SKM-1 treated with dmso at 0.1 percent for 144 hours (cell line): ENCODE measurements at regions not wholly inside any gene's neighbourhood (a gene's known extent, or its start where the extent isn't known, plus 50 kb on each side); places are given as distances from the start of the nearest gene placed in this dataset.
"Not testable (repeated sequence)": the region's sequence is repeated elsewhere in the genome, so short reads cannot be mapped to it uniquely, and the experiment has no call there.

ENCODE experiments used
- DNase-seq: peaks from one replicate; lab custom pipeline; 2025; ENCODE audit not compliant: unreplicated experiment; lab: John Stamatoyannopoulos, UW

GRCh38 chr4:34419871-34420270, 1824.4 kb downstream of the ARAP2 start:
- no peak for DNase-seq

GRCh38 chr4:34422472-34423175, 1821.7 kb downstream of the ARAP2 start:
- no peak for DNase-seq

GRCh38 chr4:34432706-34433105, 1811.6 kb downstream of the ARAP2 start:
- no peak for DNase-seq

- DNase-seq, result peak; percentile 54
Observed at GRCh38 chr4:34434377-34434776, 1809.9 kb downstream of the ARAP2 start.

GRCh38 chr4:34464196-34464595, 1780.1 kb downstream of the ARAP2 start:
- no peak for DNase-seq

GRCh38 chr4:34466411-34466810, 1777.9 kb downstream of the ARAP2 start:
- DNase-seq, result no peak

- no peak for DNase-seq
Observed at GRCh38 chr4:34469516-34469915, 1774.8 kb downstream of the ARAP2 start.

GRCh38 chr4:34485252-34485651, 1759.1 kb downstream of the ARAP2 start:
- no peak for DNase-seq

- no peak for DNase-seq
Observed at GRCh38 chr4:34486461-34487363, 1757.6 kb downstream of the ARAP2 start.

- peak; percentile 14 for DNase-seq
Observed at GRCh38 chr4:34492414-34492813, 1751.9 kb downstream of the ARAP2 start.

- no peak for DNase-seq
Observed at GRCh38 chr4:34502086-34502485, 1742.2 kb downstream of the ARAP2 start.

GRCh38 chr4:34504731-34505130, 1739.6 kb downstream of the ARAP2 start:
- not testable (repeated sequence) for DNase-seq

- DNase-seq, result not testable (repeated sequence)
Observed at GRCh38 chr4:34506511-34507092, 1737.7 kb downstream of the ARAP2 start.

- DNase-seq, result no peak
Observed at GRCh38 chr4:34512616-34513015, 1731.7 kb downstream of the ARAP2 start.

- no peak for DNase-seq
Observed at GRCh38 chr4:34516524-34516923, 1727.8 kb downstream of the ARAP2 start.

GRCh38 chr4:34534916-34535315, 1709.4 kb downstream of the ARAP2 start:
- no peak for DNase-seq

GRCh38 chr4:34566091-34566490, 1678.2 kb downstream of the ARAP2 start:
- DNase-seq, result no peak

- DNase-seq, result no peak
Observed at GRCh38 chr4:34572026-34572425, 1672.3 kb downstream of the ARAP2 start.

GRCh38 chr4:34615315-34615714, 1629.0 kb downstream of the ARAP2 start:
- DNase-seq, result no peak

- DNase-seq, result no peak
Observed at GRCh38 chr4:34619531-34620162, 1624.7 kb downstream of the ARAP2 start.

GRCh38 chr4:34628471-34628870, 1615.8 kb downstream of the ARAP2 start:
- no peak for DNase-seq
